MM.1S (cell line): ENCODE measurements at regions not wholly inside any gene's neighbourhood (a gene's known extent, or its start where the extent isn't known, plus 50 kb on each side); places are given as distances from the start of the nearest gene placed in this dataset.

Experiments used
- EZH2 ChIP-seq: fragments of 300-600 bp; sonication (generic); optimal IDR thresholded peaks from 2 replicates; pipeline ENCODE3; 2017; ENCODE audit warnings: low read depth, mild to moderate bottlenecking, antibody characterized with exemption, low read length, mixed read lengths
- EZH2phosphoT487 ChIP-seq: fragments of 300-600 bp; sonication (generic); IDR thresholded peaks from 2 replicates; pipeline ENCODE4 v1.6.1; 2018; ENCODE audit warnings: antibody characterized with exemption, low read length
- TF ChIP-seq, protein P1 (sequence below): fragments of 300-600 bp; sonication (generic); IDR thresholded peaks from 2 replicates; pipeline ENCODE4 v1.5.1; 2016; ENCODE audit warnings: antibody characterized with exemption, low read length, mixed read lengths

GRCh38 chr12:28884904-28885679 lies 264.0 kb upstream of the FAR2 start:
- TF ChIP-seq, protein P1, sequence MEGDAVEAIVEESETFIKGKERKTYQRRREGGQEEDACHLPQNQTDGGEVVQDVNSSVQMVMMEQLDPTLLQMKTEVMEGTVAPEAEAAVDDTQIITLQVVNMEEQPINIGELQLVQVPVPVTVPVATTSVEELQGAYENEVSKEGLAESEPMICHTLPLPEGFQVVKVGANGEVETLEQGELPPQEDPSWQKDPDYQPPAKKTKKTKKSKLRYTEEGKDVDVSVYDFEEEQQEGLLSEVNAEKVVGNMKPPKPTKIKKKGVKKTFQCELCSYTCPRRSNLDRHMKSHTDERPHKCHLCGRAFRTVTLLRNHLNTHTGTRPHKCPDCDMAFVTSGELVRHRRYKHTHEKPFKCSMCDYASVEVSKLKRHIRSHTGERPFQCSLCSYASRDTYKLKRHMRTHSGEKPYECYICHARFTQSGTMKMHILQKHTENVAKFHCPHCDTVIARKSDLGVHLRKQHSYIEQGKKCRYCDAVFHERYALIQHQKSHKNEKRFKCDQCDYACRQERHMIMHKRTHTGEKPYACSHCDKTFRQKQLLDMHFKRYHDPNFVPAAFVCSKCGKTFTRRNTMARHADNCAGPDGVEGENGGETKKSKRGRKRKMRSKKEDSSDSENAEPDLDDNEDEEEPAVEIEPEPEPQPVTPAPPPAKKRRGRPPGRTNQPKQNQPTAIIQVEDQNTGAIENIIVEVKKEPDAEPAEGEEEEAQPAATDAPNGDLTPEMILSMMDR: no peak
- TF ChIP-seq EZH2phosphoT487 (no peak), EZH2 (no peak)
